ENCODE measurements at regions not wholly inside any gene's neighbourhood (a gene's known extent, or its start where the extent isn't known, plus 50 kb on each side); places are given as distances from the start of the nearest gene placed in this dataset.

DNA sequence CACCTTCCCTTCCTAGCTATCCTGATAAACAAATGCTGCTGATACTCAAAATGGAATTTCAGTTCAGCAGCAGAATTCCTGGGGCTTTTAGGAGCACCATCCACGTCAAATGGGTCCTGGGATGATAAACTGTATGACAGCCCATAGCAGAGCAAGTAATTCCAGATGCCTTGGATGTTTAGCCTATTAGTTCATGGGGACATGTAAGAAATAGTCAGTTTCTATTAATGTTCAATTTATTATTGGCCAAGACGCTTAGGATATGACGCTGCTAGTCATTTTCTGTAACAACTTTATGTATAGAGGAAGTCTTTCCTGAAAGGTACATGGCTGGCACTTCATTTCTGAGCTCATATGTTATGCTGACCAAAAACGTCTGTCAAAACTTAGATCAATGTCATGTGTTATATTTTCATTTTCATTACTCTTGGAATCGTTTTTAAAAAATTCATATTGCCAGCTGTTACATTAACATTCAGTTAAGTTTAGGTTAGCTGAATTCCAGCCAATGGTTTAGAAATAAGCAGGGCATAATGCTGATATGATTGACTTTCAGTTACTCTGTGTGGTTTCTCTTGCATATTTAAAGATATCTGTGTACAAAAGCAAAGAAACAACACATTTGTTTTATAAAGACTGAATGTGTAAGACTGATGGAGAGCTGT is 243.8 kb downstream of the CSNK1G3 start:
- TF ChIP-seq, protein P1, sequence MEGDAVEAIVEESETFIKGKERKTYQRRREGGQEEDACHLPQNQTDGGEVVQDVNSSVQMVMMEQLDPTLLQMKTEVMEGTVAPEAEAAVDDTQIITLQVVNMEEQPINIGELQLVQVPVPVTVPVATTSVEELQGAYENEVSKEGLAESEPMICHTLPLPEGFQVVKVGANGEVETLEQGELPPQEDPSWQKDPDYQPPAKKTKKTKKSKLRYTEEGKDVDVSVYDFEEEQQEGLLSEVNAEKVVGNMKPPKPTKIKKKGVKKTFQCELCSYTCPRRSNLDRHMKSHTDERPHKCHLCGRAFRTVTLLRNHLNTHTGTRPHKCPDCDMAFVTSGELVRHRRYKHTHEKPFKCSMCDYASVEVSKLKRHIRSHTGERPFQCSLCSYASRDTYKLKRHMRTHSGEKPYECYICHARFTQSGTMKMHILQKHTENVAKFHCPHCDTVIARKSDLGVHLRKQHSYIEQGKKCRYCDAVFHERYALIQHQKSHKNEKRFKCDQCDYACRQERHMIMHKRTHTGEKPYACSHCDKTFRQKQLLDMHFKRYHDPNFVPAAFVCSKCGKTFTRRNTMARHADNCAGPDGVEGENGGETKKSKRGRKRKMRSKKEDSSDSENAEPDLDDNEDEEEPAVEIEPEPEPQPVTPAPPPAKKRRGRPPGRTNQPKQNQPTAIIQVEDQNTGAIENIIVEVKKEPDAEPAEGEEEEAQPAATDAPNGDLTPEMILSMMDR (IDR thresholded peaks at IDR 0.05), result no peak
- TF ChIP-seq POLR2A (IDR thresholded peaks at IDR 0.05), result no peak
